ENCODE measurements at regions not wholly inside any gene's neighbourhood (a gene's known extent, or its start where the extent isn't known, plus 50 kb on each side); places are given as distances from the start of the nearest gene placed in this dataset.

GRCh38 chr11:32244453-32244852, 153.6 kb downstream of the RCN1 start:
- POLR2A ChIA-PET (ENCODE audit: low non-redundant PET): no interaction called here
- Histone ChIP-seq H3K36me3 (ENCODE audit: insufficient read depth, low read length, poor library complexity, severe bottlenecking) (no peaks in the 10 kb centered on the region), H3K4me3 (ENCODE audit: low read depth, low read length, poor library complexity, severe bottlenecking) (no peak overlapping the region), H3K9me3 (ENCODE audit: low read depth, low read length, poor library complexity, severe bottlenecking) (no peaks in the 10 kb centered on the region), H3K27ac (ENCODE audit: low read depth, low read length, poor library complexity, severe bottlenecking) (no peak overlapping the region), H3K27me3 (replicated peaks; ENCODE audit: insufficient read depth, low read depth, low read length, poor library complexity) (peaks cover 5% of the 10 kb centered on the region), H3K4me1 (ENCODE audit: insufficient read depth, low read length, poor library complexity, severe bottlenecking) (no peaks in the 10 kb centered on the region)
- intact Hi-C loops (cut with micrococcal nuclease; ENCODE audit: unreplicated experiment): no loop called here
- DNase-seq (ENCODE audit: low spot score): no peak
- BruUV-seq (replicated peaks): no TSS peak
- CTCF ChIA-PET: interaction anchor here (0.5 to 0.8 kb wide), 3 partner anchors 13 to 1600 kb away, joined by 3 to 4 read pairs (median 3); no protein-coding TSS in a partner anchor
- TF ChIP-seq EZH2 (IDR thresholded peaks at IDR 0.05; ENCODE audit: borderline replicate concordance, low read depth, low read length, poor library complexity, severe bottlenecking) (no peak), CTCF (conservative IDR thresholded peaks at IDR 0.05; ENCODE audit: low read depth, low read length) (no peak)

GRCh38 chr11:32253706-32254105, 162.8 kb downstream of the RCN1 start:
- CTCF ChIA-PET: interaction anchor here (0.7 to 1.3 kb wide), 2 partner anchors 22 to 208 kb away, joined by 7 to 13 read pairs; no protein-coding TSS in a partner anchor
- POLR2A ChIA-PET (ENCODE audit: low non-redundant PET): no interaction called here

GRCh38 chr11:32255841-32256240, 165.0 kb downstream of the RCN1 start:
- Histone ChIP-seq H3K9me3 (ENCODE audit: low read depth, low read length, poor library complexity, severe bottlenecking) (no peaks in the 10 kb centered on the region), H3K27me3 (replicated peaks; ENCODE audit: insufficient read depth, low read depth, low read length, poor library complexity) (peaks cover 36% of the 10 kb centered on the region), H3K4me1 (ENCODE audit: insufficient read depth, low read length, poor library complexity, severe bottlenecking) (peaks cover 7% of the 10 kb centered on the region), H3K4me3 (ENCODE audit: low read depth, low read length, poor library complexity, severe bottlenecking) (no peak overlapping the region), H3K36me3 (ENCODE audit: insufficient read depth, low read length, poor library complexity, severe bottlenecking) (no peaks in the 10 kb centered on the region), H3K27ac (ENCODE audit: low read depth, low read length, poor library complexity, severe bottlenecking) (no peak overlapping the region)
- BruUV-seq (replicated peaks): no TSS peak
- ChIA-PET POLR2A (ENCODE audit: low non-redundant PET) (no interaction called here), CTCF (interaction anchor here (0.8 to 1.2 kb wide), 2 partner anchors 41 to 57 kb away, joined by 3 to 15 read pairs; no protein-coding TSS in a partner anchor)
- intact Hi-C loops (cut with micrococcal nuclease; ENCODE audit: unreplicated experiment): no loop called here
- TF ChIP-seq CTCF (conservative IDR thresholded peaks at IDR 0.05; ENCODE audit: low read depth, low read length) (no peak), EZH2 (IDR thresholded peaks at IDR 0.05; ENCODE audit: borderline replicate concordance, low read depth, low read length, poor library complexity, severe bottlenecking) (no peak)
- DNase-seq (ENCODE audit: low spot score): no peak

More at GRCh38 chr11:32253706-32254105, 162.8 kb downstream of the RCN1 start:
- H3K36me3 ChIP-seq (ENCODE audit: insufficient read depth, low read length, poor library complexity, severe bottlenecking): no peaks in the 10 kb centered on the region
- no peak for TF ChIP-seq EZH2 (IDR thresholded peaks at IDR 0.05; ENCODE audit: borderline replicate concordance, low read depth, low read length, poor library complexity, severe bottlenecking)
- TF ChIP-seq CTCF (conservative IDR thresholded peaks at IDR 0.05; ENCODE audit: low read depth, low read length): no peak
- no TSS peak for BruUV-seq (replicated peaks)
- no peak overlapping the region for H3K4me3 ChIP-seq (ENCODE audit: low read depth, low read length, poor library complexity, severe bottlenecking)
- peaks cover 36% of the 10 kb centered on the region for H3K27me3 ChIP-seq (replicated peaks; ENCODE audit: insufficient read depth, low read depth, low read length, poor library complexity)
- no peaks in the 10 kb centered on the region for H3K9me3 ChIP-seq (ENCODE audit: low read depth, low read length, poor library complexity, severe bottlenecking)
- no peak overlapping the region for H3K27ac ChIP-seq (ENCODE audit: low read depth, low read length, poor library complexity, severe bottlenecking)
- DNase-seq (ENCODE audit: low spot score): no peak
- H3K4me1 ChIP-seq (ENCODE audit: insufficient read depth, low read length, poor library complexity, severe bottlenecking): no peaks in the 10 kb centered on the region
- intact Hi-C loops (cut with micrococcal nuclease; ENCODE audit: unreplicated experiment): no loop called here
